ENCODE measurements at regions not wholly inside any gene's neighbourhood (a gene's known extent, or its start where the extent isn't known, plus 50 kb on each side); places are given as distances from the start of the nearest gene placed in this dataset.
"Not testable (repeated sequence)": the region's sequence is repeated elsewhere in the genome, so short reads cannot be mapped to it uniquely, and the experiment has no call there.

DNA sequence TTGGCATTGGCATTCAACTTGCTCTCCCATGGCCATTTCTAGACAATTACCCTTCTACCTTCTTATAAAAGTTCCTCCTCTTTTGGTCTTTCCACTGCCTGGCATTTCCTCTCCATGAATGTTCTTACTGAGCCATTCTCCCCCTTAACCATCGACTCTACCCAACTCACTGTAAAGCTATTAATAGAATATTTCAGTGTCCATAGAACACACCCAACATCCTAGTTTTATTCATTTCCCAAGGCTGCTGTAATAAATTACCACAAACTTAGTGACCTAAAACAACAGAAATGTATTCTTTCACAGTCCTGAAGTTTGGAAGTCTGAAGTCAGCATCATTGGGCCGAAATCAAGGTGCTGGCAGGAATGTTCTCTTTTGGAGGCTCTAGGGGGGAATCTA lies 170.0 kb upstream of the ATP5MC3 start:
- no peaks in the 10 kb centered on the region for H4K20me1 ChIP-seq (ENCODE audit: insufficient read depth)
- H3K4me2 ChIP-seq (ENCODE audit: unreplicated experiment), result no peak overlapping the region
- no peaks in the 10 kb centered on the region for H3K9me2 ChIP-seq (ENCODE audit: insufficient read depth)
- DNase-seq, result no peak
- peaks cover 24% of the 10 kb centered on the region for H3K27me3 ChIP-seq (replicated peaks; ENCODE audit: insufficient read depth)
- no peaks in the 10 kb centered on the region for H3F3A ChIP-seq (ENCODE audit: insufficient read depth)
- H2AFZ ChIP-seq, result no peak overlapping the region
- H3K4me3 ChIP-seq, result no peak overlapping the region
- WGBS, 2 experiments (ENCODE audit: low coverage in 1 of 2, low lambda C conversion rate in 2 of 2, missing lambda C conversion rate in 2 of 2), result 23 to 28% methylated on average over 2 of the region's 2 CpGs
- no peaks in the 10 kb centered on the region for H3K36me3 ChIP-seq (ENCODE audit: low read depth)
- H3K4me1 ChIP-seq (ENCODE audit: insufficient read depth), result no peaks in the 10 kb centered on the region
- H3K9me3 ChIP-seq (ENCODE audit: low read depth), result no peaks in the 10 kb centered on the region
- in situ Hi-C loops (cut with MboI), result no loop called here
- no peak overlapping the region for H3K9ac ChIP-seq
- no peaks in the 10 kb centered on the region for H3K79me2 ChIP-seq (ENCODE audit: insufficient read depth)
- no peak overlapping the region for H3K27ac ChIP-seq
- TF ChIP-seq EZH2phosphoT487 (IDR thresholded peaks at IDR 0.05; ENCODE audit: insufficient read depth, low read depth), result no peak
- TF ChIP-seq EZH2 (IDR thresholded peaks at IDR 0.05; ENCODE audit: insufficient read depth, poor library complexity, severe bottlenecking), result no peak

DNA sequence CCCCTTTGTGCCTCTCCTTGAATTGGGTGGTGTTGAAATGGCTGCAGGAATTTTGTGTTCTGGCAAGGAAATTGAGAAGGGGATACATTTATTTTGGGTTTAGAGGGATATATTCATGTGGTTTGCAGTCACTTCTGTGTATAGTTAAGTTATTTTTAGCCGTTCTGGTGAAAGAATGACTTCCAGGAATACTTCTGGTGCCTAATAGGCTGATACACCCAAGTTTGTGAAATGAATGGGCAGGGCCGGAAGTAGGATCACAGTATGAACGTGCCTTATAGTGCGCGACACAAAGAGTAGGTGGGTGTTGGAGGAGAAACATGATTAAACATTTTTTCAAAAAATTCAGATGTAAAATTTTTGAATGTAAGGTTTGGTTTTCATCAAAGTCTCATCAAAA lies 168.6 kb upstream of the ATP5MC3 start:
- Histone ChIP-seq H3F3A (ENCODE audit: insufficient read depth) (no peaks in the 10 kb centered on the region), H4K20me1 (ENCODE audit: insufficient read depth) (no peaks in the 10 kb centered on the region), H3K9ac (no peak overlapping the region), H3K27ac (no peak overlapping the region), H3K4me2 (ENCODE audit: unreplicated experiment) (no peak overlapping the region), H3K4me1 (ENCODE audit: insufficient read depth) (no peaks in the 10 kb centered on the region), H3K9me3 (ENCODE audit: low read depth) (no peaks in the 10 kb centered on the region), H3K36me3 (ENCODE audit: low read depth) (no peaks in the 10 kb centered on the region), H3K79me2 (ENCODE audit: insufficient read depth) (no peaks in the 10 kb centered on the region), H3K27me3 (replicated peaks; ENCODE audit: insufficient read depth) (peaks cover 24% of the 10 kb centered on the region), H2AFZ (no peak overlapping the region), H3K9me2 (ENCODE audit: insufficient read depth) (no peaks in the 10 kb centered on the region), H3K4me3 (no peak overlapping the region)
- in situ Hi-C loops (cut with MboI), result no loop called here
- no peak for DNase-seq
- 45 to 48% methylated on average over 5 of the region's 5 CpGs for WGBS, 2 experiments (ENCODE audit: low coverage in 1 of 2, low lambda C conversion rate in 2 of 2, missing lambda C conversion rate in 2 of 2)
- TF ChIP-seq EZH2phosphoT487 (IDR thresholded peaks at IDR 0.05; ENCODE audit: insufficient read depth, low read depth) (no peak), EZH2 (IDR thresholded peaks at IDR 0.05; ENCODE audit: insufficient read depth, poor library complexity, severe bottlenecking) (no peak)

DNA sequence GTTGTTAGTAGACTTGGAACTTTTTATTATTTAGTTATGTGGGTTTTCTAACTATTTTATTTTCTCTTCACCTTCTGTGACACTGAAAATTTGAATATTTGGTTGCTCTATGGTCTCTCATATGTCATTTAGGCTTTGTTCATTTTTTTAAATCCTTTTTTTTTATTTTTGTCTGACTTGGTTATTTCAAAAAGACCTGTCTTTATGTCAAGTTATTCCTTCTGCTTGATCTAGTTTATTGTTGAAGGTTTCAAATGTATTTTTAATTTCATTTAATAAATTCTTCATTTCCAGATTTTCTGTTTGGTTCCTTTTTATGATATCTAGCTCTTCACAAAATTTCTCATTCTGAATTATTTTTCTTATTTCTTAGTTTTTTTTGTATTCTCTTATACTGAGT lies 160.6 kb upstream of the ATP5MC3 start:
- no peaks in the 10 kb centered on the region for H3K9me3 ChIP-seq (ENCODE audit: low read depth)
- no peak for DNase-seq
- H3K9me2 ChIP-seq (ENCODE audit: insufficient read depth), result no peaks in the 10 kb centered on the region
- H3K27me3 ChIP-seq (replicated peaks; ENCODE audit: insufficient read depth), result no peaks in the 10 kb centered on the region
- H3K4me2 ChIP-seq (ENCODE audit: unreplicated experiment), result no peak overlapping the region
- no peaks in the 10 kb centered on the region for H4K20me1 ChIP-seq (ENCODE audit: insufficient read depth)
- H3K4me3 ChIP-seq, result no peak overlapping the region
- H3K36me3 ChIP-seq (ENCODE audit: low read depth), result no peaks in the 10 kb centered on the region
- H3K4me1 ChIP-seq (ENCODE audit: insufficient read depth), result no peaks in the 10 kb centered on the region
- no peak overlapping the region for H2AFZ ChIP-seq
- in situ Hi-C loops (cut with MboI), result no loop called here
- H3K27ac ChIP-seq, result no peak overlapping the region
- no peaks in the 10 kb centered on the region for H3K79me2 ChIP-seq (ENCODE audit: insufficient read depth)
- H3F3A ChIP-seq (ENCODE audit: insufficient read depth), result no peaks in the 10 kb centered on the region
- TF ChIP-seq EZH2phosphoT487 (IDR thresholded peaks at IDR 0.05; ENCODE audit: insufficient read depth, low read depth) (no peak), EZH2 (IDR thresholded peaks at IDR 0.05; ENCODE audit: insufficient read depth, poor library complexity, severe bottlenecking) (no peak)
- H3K9ac ChIP-seq, result no peak overlapping the region

DNA sequence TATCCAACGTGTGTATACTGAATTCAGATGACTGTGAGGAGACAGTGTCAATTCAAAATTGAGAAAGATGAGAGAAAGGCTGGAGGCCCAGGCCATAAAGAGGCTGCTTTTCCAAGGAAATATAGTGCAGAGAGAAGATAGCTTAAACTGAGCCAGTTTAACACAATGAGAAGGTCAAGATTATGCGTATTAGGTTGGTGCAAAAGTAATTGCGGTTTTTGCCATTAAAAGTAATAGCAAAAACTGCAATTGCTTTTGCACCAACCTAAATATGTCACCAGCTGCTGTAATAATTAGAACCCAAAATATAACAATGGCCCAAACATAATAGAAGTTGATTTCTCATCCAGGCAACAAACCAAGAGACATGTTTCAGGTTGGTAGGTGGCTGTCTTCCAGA lies 148.7 kb upstream of the ATP5MC3 start:
- Histone ChIP-seq H2AFZ (no peak overlapping the region), H3K9me2 (ENCODE audit: insufficient read depth) (no peaks in the 10 kb centered on the region), H3K9ac (no peak overlapping the region), H3K4me3 (no peak overlapping the region), H3K27me3 (replicated peaks; ENCODE audit: insufficient read depth) (no peaks in the 10 kb centered on the region), H3K79me2 (ENCODE audit: insufficient read depth) (no peaks in the 10 kb centered on the region), H3F3A (ENCODE audit: insufficient read depth) (no peaks in the 10 kb centered on the region), H3K9me3 (ENCODE audit: low read depth) (no peaks in the 10 kb centered on the region), H3K36me3 (ENCODE audit: low read depth) (no peaks in the 10 kb centered on the region), H3K4me2 (ENCODE audit: unreplicated experiment) (no peak overlapping the region), H3K4me1 (ENCODE audit: insufficient read depth) (no peaks in the 10 kb centered on the region), H3K27ac (no peak overlapping the region), H4K20me1 (ENCODE audit: insufficient read depth) (no peaks in the 10 kb centered on the region)
- 58 to 59% methylated on average over 3 of the region's 3 CpGs for WGBS, 2 experiments (ENCODE audit: low coverage in 1 of 2, low lambda C conversion rate in 2 of 2, missing lambda C conversion rate in 2 of 2)
- in situ Hi-C loops (cut with MboI), result no loop called here
- DNase-seq, result no peak
- TF ChIP-seq EZH2 (IDR thresholded peaks at IDR 0.05; ENCODE audit: insufficient read depth, poor library complexity, severe bottlenecking) (no peak), EZH2phosphoT487 (IDR thresholded peaks at IDR 0.05; ENCODE audit: insufficient read depth, low read depth) (no peak)

DNA sequence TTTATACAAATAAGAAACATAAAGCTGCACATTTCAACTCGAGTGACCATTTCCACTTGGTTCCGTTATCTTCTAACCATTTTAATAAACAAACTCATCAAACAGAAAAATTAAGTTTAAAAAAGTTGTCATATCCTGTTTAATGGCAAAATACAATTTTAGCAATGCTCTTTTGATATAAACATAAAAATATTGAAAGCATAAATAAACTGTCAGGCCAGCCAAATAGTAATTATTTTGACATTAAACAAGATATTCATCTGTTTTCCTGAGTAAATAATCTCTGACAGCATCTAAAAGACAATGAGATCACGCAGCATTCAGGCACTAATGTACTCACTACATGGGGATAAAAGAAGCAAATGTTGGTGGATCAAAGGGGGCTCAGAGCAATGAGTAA lies 145.3 kb upstream of the ATP5MC3 start:
- Histone ChIP-seq H3K36me3 (ENCODE audit: low read depth) (no peaks in the 10 kb centered on the region), H3K27ac (no peak overlapping the region), H3K27me3 (replicated peaks; ENCODE audit: insufficient read depth) (no peaks in the 10 kb centered on the region), H3K9me3 (ENCODE audit: low read depth) (no peaks in the 10 kb centered on the region), H2AFZ (no peak overlapping the region), H3K4me3 (no peak overlapping the region), H4K20me1 (ENCODE audit: insufficient read depth) (no peaks in the 10 kb centered on the region), H3K4me2 (ENCODE audit: unreplicated experiment) (no peak overlapping the region), H3K4me1 (ENCODE audit: insufficient read depth) (no peaks in the 10 kb centered on the region), H3K9ac (no peak overlapping the region), H3F3A (ENCODE audit: insufficient read depth) (no peaks in the 10 kb centered on the region), H3K9me2 (ENCODE audit: insufficient read depth) (no peaks in the 10 kb centered on the region), H3K79me2 (ENCODE audit: insufficient read depth) (no peaks in the 10 kb centered on the region)
- WGBS, 2 experiments (ENCODE audit: low coverage in 1 of 2, low lambda C conversion rate in 2 of 2, missing lambda C conversion rate in 2 of 2), result 10 to 14% methylated on average over 3 of the region's 3 CpGs
- in situ Hi-C loops (cut with MboI), result no loop called here
- DNase-seq, result no peak
- no peak for TF ChIP-seq EZH2phosphoT487 (IDR thresholded peaks at IDR 0.05; ENCODE audit: insufficient read depth, low read depth)
- no peak for TF ChIP-seq EZH2 (IDR thresholded peaks at IDR 0.05; ENCODE audit: insufficient read depth, poor library complexity, severe bottlenecking)

DNA sequence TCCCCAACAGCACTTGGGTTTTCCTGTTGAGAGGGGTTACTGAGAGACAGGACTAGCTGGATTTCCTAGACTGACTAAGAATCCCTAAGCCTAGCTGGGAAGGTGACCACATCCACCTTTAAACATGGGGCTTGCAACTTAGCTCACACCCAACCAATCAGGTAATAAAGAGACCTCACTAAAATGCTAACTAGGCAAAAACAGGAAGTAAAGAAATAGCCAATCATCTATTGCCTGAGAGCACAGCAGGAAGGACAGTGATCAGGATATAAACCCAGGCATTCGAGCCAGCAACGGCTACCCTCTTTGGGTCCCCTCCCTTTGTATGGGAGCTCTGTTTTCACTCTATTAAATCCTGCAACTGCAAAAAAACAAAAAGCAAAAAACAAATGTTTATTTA lies 144.7 kb upstream of the ATP5MC3 start:
- WGBS, 2 experiments (ENCODE audit: low coverage in 1 of 2, low lambda C conversion rate in 2 of 2, missing lambda C conversion rate in 2 of 2), result 35 to 60% methylated on average over 2 of the region's 2 CpGs
- H3K27me3 ChIP-seq (replicated peaks; ENCODE audit: insufficient read depth); H3K79me2 ChIP-seq (ENCODE audit: insufficient read depth); H3K36me3 ChIP-seq (ENCODE audit: low read depth); H3K9ac ChIP-seq; H3K9me2 ChIP-seq (ENCODE audit: insufficient read depth); H3K9me3 ChIP-seq (ENCODE audit: low read depth); H2AFZ ChIP-seq; H4K20me1 ChIP-seq (ENCODE audit: insufficient read depth); H3K4me3 ChIP-seq; DNase-seq; H3K4me2 ChIP-seq (ENCODE audit: unreplicated experiment); H3F3A ChIP-seq (ENCODE audit: insufficient read depth); H3K4me1 ChIP-seq (ENCODE audit: insufficient read depth); H3K27ac ChIP-seq; in situ Hi-C loops (cut with MboI): not testable (repeated sequence)

Data from GM23248 (cell line).